Esophagus muscularis mucosa (tissue), 4 donors: ENCODE measurements at regions not wholly inside any gene's neighbourhood (a gene's known extent, or its start where the extent isn't known, plus 50 kb on each side); places are given as distances from the start of the nearest gene placed in this dataset.

ENCODE experiments used
- DNase-seq: peaks from one replicate; pipeline ENCODE4 v3.0.0-alpha.2; 2017; ENCODE audit errors: extremely low spot score
- H3K27ac ChIP-seq, 4 donors: fragments of 200-600 bp; sonication (generic); replicated peaks in 1 of 4; 1 replicate in 3 of 4; 2 replicates in 1 of 4; pipeline ENCODE4 v1.5.1; 2016 to 2019; ENCODE audit warnings: mild to moderate bottlenecking in 1 of 4
- H3K27me3 ChIP-seq, 4 donors: fragments of 200-600 bp; sonication (generic); one replicate each; pipeline versions ENCODE4 v1.5.1 to v1.6.0; 2016 to 2019
- H3K36me3 ChIP-seq, 4 donors: fragments of 200-600 bp; sonication (generic); one replicate each; pipeline ENCODE4 v1.5.1; 2016 to 2019
- H3K4me1 ChIP-seq, 4 donors: fragments of 200-600 bp; sonication (generic); one replicate each; pipeline ENCODE4 v1.5.1; 2016 to 2019
- H3K4me3 ChIP-seq, 4 donors: fragments of 200-600 bp; sonication (generic); 1 replicate in 2 of 4; 2 replicates in 2 of 4; pipeline ENCODE4 v1.5.1; 2016 to 2019; ENCODE audit warnings: mild to moderate bottlenecking in 4 of 4, moderate library complexity in 1 of 4
- H3K9me3 ChIP-seq, 4 donors: fragments of 200-600 bp; sonication (generic); 1 replicate in 3 of 4; 2 replicates in 1 of 4; pipeline ENCODE4 v1.5.1; 2016 to 2019
- CTCF ChIP-seq, 3 experiments: fragments of 200-600 bp in 2 of 3; fragments of 450-650 bp in 1 of 3; sonication (generic) in 2 of 3; IDR thresholded peaks; one replicate each; pipeline ENCODE4 v1.5.1; 2017 to 2019; ENCODE audit warnings: antibody characterized with exemption in 3 of 3, mild to moderate bottlenecking in 2 of 3, moderate library complexity in 1 of 3
- EP300 ChIP-seq: sonication (generic); formaldehyde crosslinking; IDR thresholded peaks from one replicate; pipeline ENCODE4 v1.6.1; 2017; ENCODE audit warnings: antibody characterized with exemption
- POLR2A ChIP-seq: fragments of 450-650 bp; IDR thresholded peaks from one replicate; pipeline ENCODE4 v1.6.1; 2017; ENCODE audit warnings: antibody characterized with exemption, moderate library complexity, mild to moderate bottlenecking, low read depth
- POLR2AphosphoS5 ChIP-seq, 2 donors: sonication (generic); formaldehyde crosslinking; IDR thresholded peaks; one replicate each; pipeline ENCODE4 v1.6.1; 2017; ENCODE audit warnings: antibody characterized with exemption in 2 of 2
- WGBS: methylation state at CpG from one replicate; pipeline ENCODE4 v1.1.5; 2018; 5-methylcytosine and 5-hydroxymethylcytosine counted together
- intact Hi-C: fragments of 100-400 bp; cut with DNase I; formaldehyde crosslinking; loops from one replicate; pipeline ENCODE4 v1.15.1; 2023

GRCh38 chr13:99072941-99073340 lies 95.1 kb upstream of the DOCK9 start:
- H3K27ac ChIP-seq = no peak overlapping the region
- DNase-seq = no peak
- H3K9me3 ChIP-seq = peaks cover 0 to 13% (median 5%) of the 10 kb centered on the region in 4 donors
- TF ChIP-seq POLR2A (no peak), POLR2AphosphoS5 (IDR thresholded peaks at IDR 0.05) (no peak), CTCF (IDR thresholded peaks at IDR 0.05) (no peak), EP300 (no peak)
- peaks cover 0 to 60% (median 56%) of the 10 kb centered on the region in 4 donors for H3K4me1 ChIP-seq
- H3K27me3 ChIP-seq = no peaks in the 10 kb centered on the region
- peaks cover 0 to 8% (median 3%) of the 10 kb centered on the region in 4 donors for H3K36me3 ChIP-seq
- H3K4me3 ChIP-seq = no peak overlapping the region
- intact Hi-C loops = no loop called here
- WGBS = 80% methylated on average over 4 of the region's 4 CpGs

GRCh38 chr13:99074693-99075092 lies 96.8 kb upstream of the DOCK9 start:
- TF ChIP-seq POLR2A (no peak), POLR2AphosphoS5 (IDR thresholded peaks at IDR 0.05) (no peak), CTCF (IDR thresholded peaks at IDR 0.05) (no peak), EP300 (no peak)
- Histone ChIP-seq H3K36me3 (peaks cover 0 to 8% (median 3%) of the 10 kb centered on the region in 4 donors), H3K4me3 (no peak overlapping the region), H3K4me1 (peaks cover 0 to 58% (median 56%) of the 10 kb centered on the region in 4 donors), H3K27me3 (no peaks in the 10 kb centered on the region), H3K9me3 (peaks cover 0 to 13% (median 5%) of the 10 kb centered on the region in 4 donors), H3K27ac (no peak overlapping the region)
- 65% methylated on average over 2 of the region's 2 CpGs for WGBS
- intact Hi-C loops = no loop called here
- DNase-seq = no peak

GRCh38 chr13:99075268-99076191 lies 97.7 kb upstream of the DOCK9 start:
- WGBS = 97% methylated on average over 1 of the region's 1 CpG
- no peak overlapping the region for H3K4me3 ChIP-seq
- no peak for DNase-seq
- H3K27me3 ChIP-seq = no peaks in the 10 kb centered on the region
- H3K9me3 ChIP-seq = peaks cover 0 to 13% (median 5%) of the 10 kb centered on the region in 4 donors
- peak overlapping the region; percentile 25 to 57 (median 30) for H3K27ac ChIP-seq
- H3K4me1 ChIP-seq = peaks cover 0 to 56% (median 54%) of the 10 kb centered on the region in 4 donors
- H3K36me3 ChIP-seq = peaks cover 0 to 8% (median 3%) of the 10 kb centered on the region in 4 donors
- intact Hi-C loops = no loop called here
- TF ChIP-seq POLR2AphosphoS5 (IDR thresholded peaks at IDR 0.05) = no peak
- TF ChIP-seq EP300 = no peak
- no peak for TF ChIP-seq CTCF (IDR thresholded peaks at IDR 0.05)
- TF ChIP-seq POLR2A = no peak

- Histone ChIP-seq H3K36me3 (no peaks in the 10 kb centered on the region), H3K27me3 (no peaks in the 10 kb centered on the region), H3K4me3 (no peak overlapping the region), H3K4me1 (peaks cover 0 to 66% (median 53%) of the 10 kb centered on the region in 4 donors), H3K27ac (peak overlapping the region in 2 of 4 donors; percentile 16 to 27), H3K9me3 (peaks cover 0 to 10% (median 4%) of the 10 kb centered on the region in 4 donors)
- DNase-seq = no peak
- TF ChIP-seq EP300 = no peak
- TF ChIP-seq POLR2AphosphoS5 (IDR thresholded peaks at IDR 0.05) = no peak
- TF ChIP-seq POLR2A = no peak
- no peak for TF ChIP-seq CTCF (IDR thresholded peaks at IDR 0.05)
- intact Hi-C loops = no loop called here
- 94% methylated on average over 8 of the region's 8 CpGs for WGBS
These were observed 100.3 kb upstream of the DOCK9 start for GRCh38 chr13:99078017-99078771.
